Lung (tissue), 11 donors: ENCODE measurements at regions not wholly inside any gene's neighbourhood (a gene's known extent, or its start where the extent isn't known, plus 50 kb on each side); places are given as distances from the start of the nearest gene placed in this dataset.

Source experiments
- ATAC-seq: fragments of 200-7000 bp; cut with Tn5 transposase; one replicate; pipeline ENCODE4 v1.9.1; 2020; ENCODE audit warnings: moderate number of reproducible peaks; ENCODE audit not compliant: insufficient read depth, low FRiP score
- DNase-seq, 3 donors: peaks; one replicate each; pipeline ENCODE4 v3.0.0-alpha.2; 2013 to 2017
- H3K27ac ChIP-seq, 2 donors: one replicate each; pipeline ENCODE4 v1.5.1; 2013; ENCODE audit warnings: mild to moderate bottlenecking in 2 of 2, moderate library complexity in 2 of 2, control low read depth in 1 of 2, inconsistent platforms in 1 of 2, low read depth in 1 of 2, low read length in 1 of 2
- H3K27me3 ChIP-seq, 3 donors: one replicate each; pipeline ENCODE4 v1.5.1; 2013; ENCODE audit warnings: low read length in 2 of 3; ENCODE audit not compliant: control insufficient read depth in 3 of 3, insufficient read depth in 3 of 3
- H3K36me3 ChIP-seq, 4 donors: one replicate each; pipeline ENCODE4 v1.5.1; 2013; ENCODE audit warnings: low read length in 4 of 4, mild to moderate bottlenecking in 1 of 4, moderate library complexity in 1 of 4; ENCODE audit not compliant: control insufficient read depth in 4 of 4, insufficient read depth in 4 of 4
- H3K4me1 ChIP-seq, 5 donors: one replicate each; pipeline ENCODE4 v1.5.1; 2013; ENCODE audit warnings: low read length in 5 of 5, mild to moderate bottlenecking in 2 of 5, moderate library complexity in 1 of 5; ENCODE audit not compliant: control insufficient read depth in 5 of 5, insufficient read depth in 5 of 5
- H3K4me3 ChIP-seq: one replicate; pipeline ENCODE4 v1.5.1; 2013; ENCODE audit warnings: mild to moderate bottlenecking, control low read depth, moderate library complexity
- H3K9ac ChIP-seq, 2 donors: one replicate each; pipeline ENCODE4 v1.5.1; 2013; ENCODE audit warnings: low read length in 2 of 2, control low read depth in 1 of 2; ENCODE audit not compliant: insufficient read depth in 1 of 2
- H3K9me3 ChIP-seq, 4 donors: one replicate each; pipeline ENCODE4 v1.5.1; 2013; ENCODE audit warnings: low read length in 3 of 4, mild to moderate bottlenecking in 1 of 4, moderate library complexity in 1 of 4; ENCODE audit not compliant: control insufficient read depth in 4 of 4, insufficient read depth in 3 of 4
- CTCF ChIP-seq: IDR thresholded peaks from 2 replicates; pipeline ENCODE4 v1.5.1; 2012; ENCODE audit warnings: mild to moderate bottlenecking; ENCODE audit errors: control extremely low read depth, extremely low read depth
- WGBS, 2 donors: extraction: QIAGEN DNeasy Blood & Tissue Kit; methylation state at CpG; one replicate each; pipeline ENCODE4 v1.1.7; 2013; 5-methylcytosine and 5-hydroxymethylcytosine counted together
- donor health status: control.
- donor health status: control.
- donor health status: Bipolar disorder and iron deficiency.
- donor health status: healthy.
- donor health status: DM: yes; HTN: yes; CAD: no.

DNA sequence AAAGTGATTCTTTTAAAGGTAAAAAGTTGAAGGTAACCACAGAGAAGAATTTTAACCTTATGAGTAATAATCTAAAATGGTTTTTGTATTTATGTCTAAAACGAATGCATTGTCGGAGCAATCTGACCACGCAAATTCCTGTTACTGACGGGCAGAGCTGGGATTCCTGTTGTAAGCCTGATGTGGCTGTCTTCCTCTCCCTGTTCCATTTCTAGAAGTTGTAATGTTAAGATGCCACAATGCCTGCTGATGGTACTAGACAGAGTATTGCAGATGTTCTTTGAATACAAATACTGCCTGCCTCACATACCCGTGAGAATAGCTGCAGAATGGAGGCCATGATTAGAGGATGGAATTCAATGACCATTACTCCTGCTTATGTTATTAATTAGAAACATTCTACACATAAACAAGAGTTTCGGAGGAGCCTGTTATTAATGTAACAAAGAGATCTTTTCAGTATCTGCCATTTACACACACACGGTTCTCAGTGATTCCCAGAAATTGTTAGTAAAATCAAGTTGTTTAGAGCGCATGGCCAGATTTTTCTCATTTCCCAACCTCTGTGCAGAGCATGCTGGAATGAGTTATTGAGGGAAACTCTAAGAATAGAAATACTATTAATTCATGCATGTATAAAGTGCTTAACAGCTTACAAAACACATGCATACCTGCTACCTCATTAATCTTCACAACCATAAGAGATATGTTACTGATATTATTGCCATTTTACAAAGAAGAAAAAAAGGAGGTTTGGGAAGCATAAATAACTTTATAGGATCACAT, 196.8 kb downstream of the PTN start:
- 85 to 88% methylated on average over 8 of the region's 8 CpGs for WGBS, 2 donors
- no peaks in the 10 kb centered on the region for H3K9me3 ChIP-seq
- no peaks in the 10 kb centered on the region for H3K4me1 ChIP-seq
- no peaks in the 10 kb centered on the region for H3K27me3 ChIP-seq
- no peak for DNase-seq
- H3K9ac ChIP-seq = no peak overlapping the region
- ATAC-seq = no peak
- H3K27ac ChIP-seq = no peak overlapping the region
- no peak overlapping the region for H3K4me3 ChIP-seq
- no peak for TF ChIP-seq CTCF
- no peaks in the 10 kb centered on the region for H3K36me3 ChIP-seq

GRCh38 chr7:137146012-137146455, 197.5 kb downstream of the PTN start:
- H3K9ac ChIP-seq = no peak overlapping the region
- H3K4me3 ChIP-seq = no peak overlapping the region
- H3K36me3 ChIP-seq = no peaks in the 10 kb centered on the region
- no peak for ATAC-seq
- WGBS, 2 donors = 65 to 80% methylated on average over 1 of the region's 1 CpG
- no peak for TF ChIP-seq CTCF
- no peaks in the 10 kb centered on the region for H3K9me3 ChIP-seq
- no peak for DNase-seq
- no peak overlapping the region for H3K27ac ChIP-seq
- H3K27me3 ChIP-seq = no peaks in the 10 kb centered on the region
- H3K4me1 ChIP-seq = no peaks in the 10 kb centered on the region

DNA sequence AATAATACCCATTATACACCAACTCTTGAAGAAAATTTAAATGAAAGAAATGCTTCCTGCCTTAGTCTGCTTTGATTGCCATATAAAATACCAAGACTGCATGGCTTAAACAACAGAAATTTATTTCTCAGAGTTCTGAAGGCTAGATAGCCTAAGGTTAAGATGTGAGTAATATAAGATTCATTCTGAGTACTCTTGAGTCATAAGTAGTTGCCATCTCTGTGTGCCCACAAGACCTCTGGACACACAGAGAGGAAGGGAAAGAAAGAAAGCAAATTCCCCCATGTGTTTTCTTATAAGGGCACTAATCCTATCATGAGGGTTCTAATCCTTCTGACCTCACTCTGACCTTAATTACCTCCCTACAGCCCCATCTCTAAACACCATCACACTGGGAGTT, 201.2 kb downstream of the PTN start:
- H3K27me3 ChIP-seq = no peaks in the 10 kb centered on the region
- no peak for DNase-seq
- no peak overlapping the region for H3K9ac ChIP-seq
- no peaks in the 10 kb centered on the region for H3K9me3 ChIP-seq
- H3K27ac ChIP-seq = no peak overlapping the region
- H3K36me3 ChIP-seq = no peaks in the 10 kb centered on the region
- ATAC-seq = no peak
- TF ChIP-seq CTCF = no peak
- no peaks in the 10 kb centered on the region for H3K4me1 ChIP-seq
- H3K4me3 ChIP-seq = no peak overlapping the region
